ENCODE measurements at regions not wholly inside any gene's neighbourhood (a gene's known extent, or its start where the extent isn't known, plus 50 kb on each side); places are given as distances from the start of the nearest gene placed in this dataset.

DNA sequence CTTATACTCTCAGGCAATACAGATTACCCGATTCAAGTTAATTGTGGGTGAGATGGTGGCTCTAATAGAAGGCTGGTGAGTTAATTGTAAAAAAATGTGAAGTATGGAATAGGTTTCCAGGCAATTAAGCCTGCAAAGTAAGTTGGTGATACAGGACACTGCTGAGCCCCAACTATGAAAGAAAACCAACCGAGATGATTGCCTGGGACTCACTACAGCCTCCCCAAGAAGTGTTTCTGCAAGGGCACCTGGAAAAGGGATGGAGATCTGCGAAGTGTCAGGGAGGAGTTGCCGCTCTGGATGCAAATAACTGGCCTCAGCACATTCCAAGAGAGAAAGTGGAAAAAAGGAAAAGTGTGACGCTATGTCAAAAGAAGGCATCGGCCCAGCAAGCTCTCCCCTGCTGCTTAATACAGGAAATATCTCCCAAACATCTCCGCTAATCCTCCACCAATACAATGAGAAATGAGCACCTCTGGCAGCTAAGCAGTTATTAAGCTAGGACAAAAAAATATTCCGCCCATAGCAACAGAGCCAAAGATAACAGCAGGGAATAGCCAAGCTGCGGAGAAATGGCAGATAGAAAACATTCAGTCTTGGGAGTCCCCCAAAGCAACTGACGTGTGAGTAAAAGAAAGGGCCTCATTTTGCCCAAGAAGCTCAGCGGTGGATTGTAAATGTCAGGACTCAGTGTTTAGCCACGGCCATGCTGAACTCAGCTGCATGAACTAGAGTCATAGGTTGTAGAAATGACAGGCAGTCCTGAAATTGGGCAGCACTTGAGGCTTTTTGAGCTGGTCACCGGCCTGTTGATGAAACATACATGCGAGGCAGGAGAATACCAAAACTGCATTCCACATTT, 133.7 kb downstream of the SNX19 start:
- TF ChIP-seq JUND (IDR thresholded peaks at IDR 0.05; ENCODE audit: low read depth), result no peak
- no peak for DNase-seq (ENCODE audit: low read depth in 1 of 2, low spot score in 1 of 2)
- in situ Hi-C loops (cut with HindIII; ENCODE audit: low pct_unique_long_range_greater_than_20kb, low sequenced_read_pairs), result no loop called here

DNA sequence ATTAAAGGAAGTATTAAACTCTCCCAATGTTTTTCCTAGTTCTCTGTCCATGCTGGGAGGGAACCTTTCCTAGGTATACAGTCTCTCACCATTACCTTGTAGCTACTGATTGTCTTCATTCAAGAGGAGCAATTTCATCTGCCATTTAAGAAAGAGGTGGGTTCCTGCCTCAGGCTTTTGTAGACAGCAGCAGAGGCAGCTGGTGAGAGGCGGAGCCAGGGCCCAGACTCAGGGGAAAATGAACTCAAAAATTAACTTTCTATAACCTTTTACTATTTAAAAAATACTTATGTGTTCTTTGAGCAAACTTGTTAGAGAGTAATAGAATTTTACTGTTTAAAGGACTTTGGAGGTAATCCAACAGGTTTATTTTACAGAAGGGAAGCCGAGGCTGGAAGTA, 133.0 kb downstream of the SNX19 start:
- in situ Hi-C loops (cut with HindIII; ENCODE audit: low pct_unique_long_range_greater_than_20kb, low sequenced_read_pairs), result no loop called here
- no peak for TF ChIP-seq JUND (IDR thresholded peaks at IDR 0.05; ENCODE audit: low read depth)
- no peak for DNase-seq (ENCODE audit: low read depth in 1 of 2, low spot score in 1 of 2)

DNA sequence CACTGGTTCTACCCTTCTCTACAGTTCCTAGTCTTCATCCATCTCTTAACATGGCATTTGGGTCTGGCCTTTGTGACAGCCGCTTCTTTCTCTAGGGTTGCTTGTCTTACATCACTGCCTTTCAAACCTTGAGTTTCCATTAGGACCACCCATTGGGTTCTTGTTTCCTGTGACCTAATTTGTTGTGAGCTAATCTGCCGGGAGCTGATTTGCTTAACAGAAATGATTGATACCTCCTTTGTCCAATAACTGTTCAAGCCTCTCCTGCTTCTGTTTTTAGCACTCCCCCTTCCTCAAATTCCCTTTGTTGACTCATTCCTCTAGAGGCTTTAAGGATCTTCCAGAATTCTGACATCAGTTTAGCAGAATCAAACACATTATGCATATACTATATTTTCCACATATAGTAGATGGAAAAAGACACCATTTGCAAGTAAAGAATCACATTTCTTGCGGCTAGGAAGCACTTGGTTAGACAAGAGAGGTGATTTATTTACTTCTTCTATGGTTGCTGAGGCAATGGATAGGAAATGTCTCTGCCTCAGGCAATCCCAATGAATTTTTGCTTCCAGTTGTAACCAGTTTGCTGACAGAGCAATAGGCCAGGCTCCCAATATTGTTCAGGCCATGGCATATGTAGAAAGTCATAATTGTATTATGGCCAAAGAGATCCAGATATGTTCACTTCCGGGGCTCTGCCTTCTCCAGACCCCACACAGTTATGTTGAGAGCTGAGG, 130.7 kb downstream of the SNX19 start:
- in situ Hi-C loops (cut with HindIII; ENCODE audit: low pct_unique_long_range_greater_than_20kb, low sequenced_read_pairs), result no loop called here
- no peak for TF ChIP-seq JUND (IDR thresholded peaks at IDR 0.05; ENCODE audit: low read depth)

DNA sequence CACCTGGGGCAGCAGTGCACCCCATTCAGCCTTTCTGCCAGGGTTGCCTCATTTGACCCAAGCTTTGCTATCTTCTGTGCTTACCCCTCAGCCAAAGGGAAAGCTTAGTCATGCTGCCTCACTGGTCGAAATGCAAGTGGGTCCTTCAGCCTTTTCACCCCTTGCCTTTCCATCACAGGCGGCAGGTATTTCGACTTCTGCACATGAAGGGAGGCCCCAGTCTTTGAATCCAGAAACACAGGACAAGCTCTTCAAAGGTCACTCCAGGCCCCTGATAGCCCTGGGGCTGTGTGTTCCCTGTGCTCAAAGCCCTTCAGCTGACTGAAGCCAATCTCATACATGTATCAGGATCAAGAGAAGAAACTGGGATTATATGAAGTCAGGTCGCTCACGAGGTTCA, 129.7 kb downstream of the SNX19 start:
- in situ Hi-C loops (cut with HindIII; ENCODE audit: low pct_unique_long_range_greater_than_20kb, low sequenced_read_pairs), result no loop called here
- no peak for TF ChIP-seq JUND (IDR thresholded peaks at IDR 0.05; ENCODE audit: low read depth)
- no peak for DNase-seq (ENCODE audit: low read depth in 1 of 2, low spot score in 1 of 2)

More for the DNA sequence above, 130.7 kb downstream of the SNX19 start:
- DNase-seq (ENCODE audit: low read depth in 1 of 2, low spot score in 1 of 2), result peak in 1 of 2 experiments; percentile 72

DNA sequence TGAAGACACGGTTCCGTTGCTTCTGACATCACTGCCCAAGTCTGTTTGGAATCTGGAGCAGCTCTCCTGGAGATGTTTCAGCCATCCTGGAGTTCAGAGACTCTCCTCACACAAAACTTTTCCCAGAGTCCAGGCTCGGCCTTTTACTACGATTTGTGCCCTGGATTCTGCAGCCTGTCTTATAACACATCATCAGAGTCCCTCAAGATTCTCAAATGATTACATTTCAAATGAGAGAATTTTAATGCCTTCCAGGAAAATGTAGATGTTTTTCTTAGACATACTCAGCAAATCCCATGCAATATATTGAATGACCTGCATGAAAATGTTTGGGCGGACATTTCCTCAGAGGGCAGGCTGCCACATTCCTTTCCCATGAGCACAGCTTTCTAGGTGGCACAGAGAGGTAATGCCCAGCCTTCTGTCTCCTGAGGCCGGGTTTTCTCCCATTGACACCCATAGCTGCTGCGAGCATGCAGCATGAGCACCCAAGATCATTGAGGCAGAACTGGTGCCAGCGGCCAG, 129.1 kb downstream of the SNX19 start:
- in situ Hi-C loops (cut with HindIII; ENCODE audit: low pct_unique_long_range_greater_than_20kb, low sequenced_read_pairs), result no loop called here
- peak; percentile 64 to 79 for DNase-seq (ENCODE audit: low read depth in 1 of 2, low spot score in 1 of 2)
- TF ChIP-seq JUND (IDR thresholded peaks at IDR 0.05; ENCODE audit: low read depth), result peak; percentile 60; the same call in 1 of the 2 replicates

DNA sequence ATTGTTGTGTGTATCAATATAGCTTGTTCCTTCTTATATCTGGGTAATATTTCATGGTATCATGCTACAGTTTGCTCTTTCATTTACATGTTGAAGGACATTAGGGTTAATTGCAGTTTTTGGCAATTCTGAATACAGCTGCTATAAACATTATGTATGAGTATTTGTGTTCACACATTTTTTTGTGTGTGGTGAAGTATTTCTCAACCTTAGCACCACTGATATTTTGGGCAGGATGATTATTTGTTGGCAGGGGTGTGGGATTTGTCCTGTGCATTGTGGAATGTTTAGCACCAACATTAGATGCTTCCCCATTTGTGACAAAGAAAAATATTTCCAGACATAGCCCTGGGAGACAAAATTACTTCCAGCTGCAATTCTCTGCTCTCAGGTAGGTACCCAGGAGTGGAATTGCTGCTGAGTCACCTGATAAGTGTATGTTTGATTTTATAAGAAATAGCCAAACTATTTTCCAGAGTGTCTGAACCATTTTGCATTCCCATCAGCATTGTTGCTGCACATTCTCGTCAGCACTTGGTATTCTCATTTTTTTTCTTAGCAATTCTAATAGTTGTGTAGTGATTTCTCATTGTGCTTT, 128.2 kb downstream of the SNX19 start:
- no peak for DNase-seq (ENCODE audit: low read depth in 1 of 2, low spot score in 1 of 2)
- no peak for TF ChIP-seq JUND (IDR thresholded peaks at IDR 0.05; ENCODE audit: low read depth)
- in situ Hi-C loops (cut with HindIII; ENCODE audit: low pct_unique_long_range_greater_than_20kb, low sequenced_read_pairs), result no loop called here

DNA sequence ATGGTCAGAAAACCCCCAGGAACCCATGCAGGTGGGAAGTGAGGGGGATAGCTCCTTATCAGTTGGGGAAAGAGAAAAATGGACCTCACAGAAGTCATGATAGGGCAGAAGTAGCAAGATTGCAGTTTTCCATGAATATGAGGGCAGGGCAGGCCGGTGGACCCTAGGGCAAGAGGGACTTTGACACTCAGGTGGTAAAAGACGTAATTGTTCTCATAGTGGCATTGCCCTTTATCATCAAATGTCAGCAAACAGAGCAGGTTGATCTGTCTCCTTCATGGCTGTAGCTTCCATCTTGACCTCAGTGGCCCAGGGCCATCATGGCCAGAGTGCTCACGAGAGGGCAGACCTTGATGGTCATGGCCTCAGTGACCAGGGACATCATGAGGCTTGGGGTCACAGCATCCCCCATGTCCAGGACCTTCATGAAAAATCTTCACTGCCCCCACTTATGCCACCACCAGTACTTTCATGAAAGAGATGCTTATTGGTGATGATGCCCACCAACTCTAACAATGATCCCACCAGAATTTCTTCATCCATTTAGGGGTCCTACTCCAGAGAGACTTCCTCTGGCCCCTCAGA, 127.1 kb downstream of the SNX19 start:
- in situ Hi-C loops (cut with HindIII; ENCODE audit: low pct_unique_long_range_greater_than_20kb, low sequenced_read_pairs), result no loop called here
- DNase-seq (ENCODE audit: low read depth in 1 of 2, low spot score in 1 of 2), result no peak
- no peak for TF ChIP-seq JUND (IDR thresholded peaks at IDR 0.05; ENCODE audit: low read depth)

DNA sequence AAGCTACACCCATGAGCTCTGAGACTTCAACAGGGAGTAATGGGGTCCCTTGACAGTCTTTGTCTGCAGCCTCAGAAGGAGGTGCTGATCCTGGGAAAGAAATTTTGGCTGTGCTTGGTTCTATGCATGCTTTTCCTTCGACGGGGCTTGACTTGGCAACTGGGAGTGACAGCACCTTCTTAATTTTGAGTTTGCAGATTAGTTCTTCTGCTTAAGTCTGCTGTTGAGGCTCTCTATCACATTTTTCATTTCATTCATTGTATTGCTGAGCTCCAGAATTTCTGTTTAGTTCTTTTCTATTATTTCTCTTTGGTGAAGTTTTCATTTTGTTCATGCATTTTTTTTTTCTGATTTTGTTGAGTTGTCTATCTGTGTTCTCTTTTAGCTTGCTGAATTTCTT, 125.6 kb downstream of the SNX19 start:
- no peak for DNase-seq (ENCODE audit: low read depth in 1 of 2, low spot score in 1 of 2)
- in situ Hi-C loops (cut with HindIII; ENCODE audit: low pct_unique_long_range_greater_than_20kb, low sequenced_read_pairs), result no loop called here
- no peak for TF ChIP-seq JUND (IDR thresholded peaks at IDR 0.05; ENCODE audit: low read depth)

DNA sequence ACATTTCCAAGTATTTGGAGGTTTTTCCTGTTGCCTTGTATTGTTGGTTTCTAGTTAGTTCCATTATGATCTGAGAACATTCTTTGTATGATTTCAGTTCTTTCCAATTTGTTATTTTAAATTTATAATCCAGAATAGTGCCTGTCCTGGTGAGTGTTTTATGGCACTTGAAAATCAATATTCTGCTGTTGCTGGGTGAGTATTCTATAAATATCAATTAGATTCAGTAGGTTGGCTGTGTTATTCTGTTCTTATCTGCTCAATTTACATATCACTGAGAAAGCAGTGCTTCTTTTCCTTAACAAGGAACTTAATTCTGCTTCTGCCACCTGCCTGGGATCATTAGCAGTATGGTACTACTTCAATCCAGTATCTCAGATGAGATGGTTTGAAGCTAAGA, 123.5 kb downstream of the SNX19 start:
- in situ Hi-C loops (cut with HindIII; ENCODE audit: low pct_unique_long_range_greater_than_20kb, low sequenced_read_pairs), result no loop called here
- TF ChIP-seq JUND (IDR thresholded peaks at IDR 0.05; ENCODE audit: low read depth), result no peak
- no peak for DNase-seq (ENCODE audit: low read depth in 1 of 2, low spot score in 1 of 2)

DNA sequence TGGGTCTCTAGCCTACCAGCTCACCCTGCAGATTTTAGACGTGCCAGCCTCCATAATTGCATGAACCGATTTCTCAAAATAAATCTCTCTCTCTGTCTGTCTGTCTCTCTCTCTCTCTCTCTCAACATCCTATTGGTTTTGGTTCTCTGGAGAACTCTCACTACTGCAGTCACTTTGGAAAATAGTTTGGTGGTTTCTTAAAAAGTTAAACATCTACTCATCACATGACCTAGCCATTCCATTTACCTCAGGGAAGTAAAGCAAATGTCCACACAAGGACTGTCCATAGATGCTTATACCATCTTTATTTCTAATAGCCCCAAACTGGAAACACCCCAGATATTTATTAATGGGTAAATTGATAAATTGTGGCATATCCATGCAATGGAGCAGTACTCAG, 119.5 kb downstream of the SNX19 start:
- TF ChIP-seq JUND (IDR thresholded peaks at IDR 0.05; ENCODE audit: low read depth), result no peak
- no peak for DNase-seq (ENCODE audit: low read depth in 1 of 2, low spot score in 1 of 2)
- in situ Hi-C loops (cut with HindIII; ENCODE audit: low pct_unique_long_range_greater_than_20kb, low sequenced_read_pairs), result no loop called here

DNA sequence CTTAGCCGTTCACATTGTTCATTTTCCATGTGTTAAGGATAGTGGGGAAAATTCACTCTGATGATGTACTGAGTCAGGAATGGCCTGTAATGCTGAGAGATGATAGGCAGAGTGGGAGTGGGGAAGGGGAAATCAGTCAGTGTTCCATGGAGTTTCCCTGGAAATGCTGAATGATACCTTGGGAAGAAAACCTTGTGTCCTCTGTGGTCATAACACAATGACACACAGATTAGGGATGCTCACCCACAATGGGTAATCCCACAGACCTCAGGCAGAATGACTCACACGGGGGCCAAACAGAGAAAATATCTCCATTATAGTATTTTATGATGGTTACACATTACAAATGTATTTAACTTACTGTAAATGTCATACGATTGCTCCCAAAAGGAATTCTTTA, 118.0 kb downstream of the SNX19 start:
- DNase-seq (ENCODE audit: low read depth in 1 of 2, low spot score in 1 of 2), result no peak
- in situ Hi-C loops (cut with HindIII; ENCODE audit: low pct_unique_long_range_greater_than_20kb, low sequenced_read_pairs), result no loop called here
- TF ChIP-seq JUND (IDR thresholded peaks at IDR 0.05; ENCODE audit: low read depth), result no peak

DNA sequence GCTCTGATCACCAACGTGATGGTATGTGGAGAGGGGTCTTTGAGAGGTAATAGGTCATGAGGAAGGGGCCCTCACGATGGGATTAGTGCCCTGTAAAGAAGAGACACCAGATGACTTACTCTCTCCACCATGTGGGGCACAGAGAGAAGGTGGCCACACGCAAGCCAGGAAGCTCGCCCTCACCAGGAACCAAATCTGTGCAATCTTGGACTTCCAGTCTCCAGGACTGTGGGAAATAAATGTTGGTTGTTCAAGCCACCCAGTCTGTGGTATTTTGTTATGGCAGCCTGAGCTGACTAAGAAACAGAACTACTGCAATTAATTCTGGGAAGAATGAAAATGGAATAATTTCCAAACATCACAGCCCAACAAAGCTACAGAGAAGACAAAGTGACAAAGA, 117.5 kb downstream of the SNX19 start:
- in situ Hi-C loops (cut with HindIII; ENCODE audit: low pct_unique_long_range_greater_than_20kb, low sequenced_read_pairs), result no loop called here
- DNase-seq (ENCODE audit: low read depth in 1 of 2, low spot score in 1 of 2), result no peak
- TF ChIP-seq JUND (IDR thresholded peaks at IDR 0.05; ENCODE audit: low read depth), result no peak

Measured in T47D (cell line).